ENCODE measurements at regions not wholly inside any gene's neighbourhood (a gene's known extent, or its start where the extent isn't known, plus 50 kb on each side); places are given as distances from the start of the nearest gene placed in this dataset.

DNA sequence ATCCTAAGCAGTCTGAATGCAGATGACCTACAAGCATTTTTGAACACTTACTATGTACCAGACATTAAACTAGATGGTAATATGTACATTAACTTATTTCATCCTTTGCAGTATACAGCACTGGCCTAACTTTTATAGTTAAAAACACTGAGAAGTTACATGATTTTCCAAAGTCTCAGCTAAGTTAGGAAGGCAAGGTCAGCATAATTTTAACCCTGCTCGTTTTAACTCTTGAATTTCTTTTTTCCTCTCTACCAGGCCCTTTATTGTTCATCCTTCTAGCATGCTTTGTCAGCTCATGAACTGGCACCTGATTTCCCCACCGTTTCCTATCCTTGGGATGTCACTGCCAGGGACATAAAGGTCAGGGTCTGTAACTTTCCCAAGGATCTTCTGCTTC is 76.9 kb upstream of the ZC3H11B start:
- DNase-seq, result no peak
- Histone ChIP-seq H3K9me3 (no peaks in the 10 kb centered on the region), H3K4me3 (replicated peaks in 1 of 3) (no peak overlapping the region), H3K27me3 (no peaks in the 10 kb centered on the region), H3K4me1 (no peaks in the 10 kb centered on the region), H3K36me3 (no peaks in the 10 kb centered on the region), H3K27ac (no peak overlapping the region)
- intact Hi-C loops (cut with DNase I), result no loop called here
- 63 to 79% methylated on average over 2 of the region's 2 CpGs for WGBS, 2 donors
- TF ChIP-seq, protein P1, sequence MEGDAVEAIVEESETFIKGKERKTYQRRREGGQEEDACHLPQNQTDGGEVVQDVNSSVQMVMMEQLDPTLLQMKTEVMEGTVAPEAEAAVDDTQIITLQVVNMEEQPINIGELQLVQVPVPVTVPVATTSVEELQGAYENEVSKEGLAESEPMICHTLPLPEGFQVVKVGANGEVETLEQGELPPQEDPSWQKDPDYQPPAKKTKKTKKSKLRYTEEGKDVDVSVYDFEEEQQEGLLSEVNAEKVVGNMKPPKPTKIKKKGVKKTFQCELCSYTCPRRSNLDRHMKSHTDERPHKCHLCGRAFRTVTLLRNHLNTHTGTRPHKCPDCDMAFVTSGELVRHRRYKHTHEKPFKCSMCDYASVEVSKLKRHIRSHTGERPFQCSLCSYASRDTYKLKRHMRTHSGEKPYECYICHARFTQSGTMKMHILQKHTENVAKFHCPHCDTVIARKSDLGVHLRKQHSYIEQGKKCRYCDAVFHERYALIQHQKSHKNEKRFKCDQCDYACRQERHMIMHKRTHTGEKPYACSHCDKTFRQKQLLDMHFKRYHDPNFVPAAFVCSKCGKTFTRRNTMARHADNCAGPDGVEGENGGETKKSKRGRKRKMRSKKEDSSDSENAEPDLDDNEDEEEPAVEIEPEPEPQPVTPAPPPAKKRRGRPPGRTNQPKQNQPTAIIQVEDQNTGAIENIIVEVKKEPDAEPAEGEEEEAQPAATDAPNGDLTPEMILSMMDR (IDR thresholded peaks at IDR 0.05), result no peak
- TF ChIP-seq POLR2A (IDR thresholded peaks at IDR 0.05), result no peak

DNA sequence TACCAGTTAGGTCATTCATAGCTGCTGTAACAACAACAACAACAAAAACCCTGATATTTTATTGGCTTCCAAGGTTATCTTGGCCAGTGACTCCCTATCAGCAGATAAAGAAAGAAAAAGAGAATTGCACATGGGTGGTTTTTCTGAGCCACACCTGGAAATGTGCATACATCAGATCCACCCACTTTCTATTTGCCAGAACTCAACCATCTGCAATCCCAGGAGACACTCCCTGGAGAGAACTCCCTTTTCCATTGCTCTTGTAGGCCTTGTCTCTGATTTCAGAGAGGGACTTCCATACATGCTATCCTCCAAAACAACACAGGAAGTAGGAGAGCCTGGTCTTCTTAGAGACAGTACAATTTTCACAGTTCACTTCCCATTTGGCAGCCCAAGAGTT is 74.9 kb upstream of the ZC3H11B start:
- Histone ChIP-seq H3K4me3 (replicated peaks in 1 of 3) (no peak overlapping the region), H3K27me3 (no peaks in the 10 kb centered on the region), H3K4me1 (no peaks in the 10 kb centered on the region), H3K9me3 (no peaks in the 10 kb centered on the region), H3K36me3 (no peaks in the 10 kb centered on the region), H3K27ac (no peak overlapping the region)
- no peak for DNase-seq
- intact Hi-C loops (cut with DNase I), result no loop called here
- no peak for TF ChIP-seq POLR2A (IDR thresholded peaks at IDR 0.05)
- TF ChIP-seq, protein P1 (IDR thresholded peaks at IDR 0.05), result no peak

DNA sequence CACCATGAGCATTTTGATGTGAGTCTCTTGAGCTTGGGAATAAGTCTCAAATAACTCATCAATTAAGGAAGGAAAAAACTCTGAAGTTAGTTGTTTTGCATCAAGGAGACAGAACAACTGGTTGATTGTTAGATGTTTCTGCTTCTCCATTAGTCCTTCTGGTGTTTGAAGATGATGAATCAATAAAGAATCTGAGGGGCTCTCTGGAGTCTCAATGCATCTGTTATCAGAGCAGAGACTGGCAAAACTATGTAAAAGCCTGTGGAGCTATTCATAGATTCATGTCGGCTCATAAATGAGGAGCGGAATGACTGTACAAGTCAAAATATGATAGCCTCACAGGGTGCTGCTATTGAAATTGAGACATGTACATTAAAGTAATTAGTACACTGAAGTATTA is 73.3 kb upstream of the ZC3H11B start:
- H3K36me3 ChIP-seq, result no peaks in the 10 kb centered on the region
- H3K27me3 ChIP-seq, result no peaks in the 10 kb centered on the region
- H3K4me1 ChIP-seq, result no peaks in the 10 kb centered on the region
- H3K27ac ChIP-seq, result no peak overlapping the region
- TF ChIP-seq, protein P1 (IDR thresholded peaks at IDR 0.05), result no peak
- TF ChIP-seq POLR2A (IDR thresholded peaks at IDR 0.05), result no peak
- DNase-seq, result no peak
- WGBS, 2 donors, result 95% methylated on average over 2 of the region's 2 CpGs
- no peaks in the 10 kb centered on the region for H3K9me3 ChIP-seq
- H3K4me3 ChIP-seq (replicated peaks in 1 of 3), result no peak overlapping the region
- intact Hi-C loops (cut with DNase I), result no loop called here

DNA sequence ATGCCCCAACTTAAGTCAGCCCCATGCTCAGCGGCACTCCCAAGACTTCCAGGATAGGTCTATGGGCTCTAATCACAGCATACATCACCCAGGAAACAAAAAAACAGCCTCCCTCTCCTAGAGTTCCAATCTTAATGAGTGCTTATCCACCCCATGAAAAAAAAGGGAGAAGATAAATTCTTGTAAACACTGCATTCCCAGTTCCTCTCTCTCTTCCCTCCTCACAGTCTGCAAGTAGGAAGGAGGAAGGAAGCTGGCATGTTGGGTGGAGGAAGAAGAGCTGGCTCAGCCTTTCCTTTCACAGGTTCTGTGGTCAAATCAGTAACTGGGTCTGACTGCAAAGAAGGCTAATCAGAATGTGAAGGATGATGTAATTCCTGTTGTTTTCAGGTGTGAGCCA is 69.9 kb upstream of the ZC3H11B start:
- no peak overlapping the region for H3K4me3 ChIP-seq (replicated peaks in 1 of 3)
- intact Hi-C loops (cut with DNase I), result no loop called here
- 92 to 100% methylated on average over 1 of the region's 1 CpG for WGBS, 2 donors
- no peak for TF ChIP-seq POLR2A (IDR thresholded peaks at IDR 0.05)
- TF ChIP-seq, protein P1 (IDR thresholded peaks at IDR 0.05), result no peak
- H3K27me3 ChIP-seq, result no peaks in the 10 kb centered on the region
- no peak overlapping the region for H3K27ac ChIP-seq
- H3K36me3 ChIP-seq, result no peaks in the 10 kb centered on the region
- no peaks in the 10 kb centered on the region for H3K9me3 ChIP-seq
- no peak for DNase-seq
- H3K4me1 ChIP-seq, result no peaks in the 10 kb centered on the region

DNA sequence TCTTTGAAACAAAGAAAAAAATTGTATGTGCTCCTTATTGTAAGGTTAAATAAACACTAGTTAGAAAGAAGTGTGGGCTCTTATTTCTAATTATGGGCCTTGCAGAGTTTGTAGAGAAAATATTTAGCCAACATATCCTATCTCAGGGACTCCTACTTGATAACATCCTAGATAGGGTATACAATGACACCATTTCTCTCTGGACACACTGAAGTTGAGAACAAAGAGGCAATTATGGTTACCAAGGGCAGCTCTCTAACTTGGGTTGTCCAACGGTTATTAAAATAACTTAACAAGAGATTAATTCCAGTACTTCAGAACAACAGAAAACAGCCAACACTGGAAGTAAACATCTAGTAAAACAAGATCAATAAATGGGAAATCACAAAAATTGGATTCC is 69.0 kb upstream of the ZC3H11B start:
- no peak for DNase-seq
- TF ChIP-seq POLR2A (IDR thresholded peaks at IDR 0.05), result no peak
- TF ChIP-seq, protein P1 (IDR thresholded peaks at IDR 0.05), result no peak
- no peaks in the 10 kb centered on the region for H3K4me1 ChIP-seq
- H3K9me3 ChIP-seq, result no peaks in the 10 kb centered on the region
- no peaks in the 10 kb centered on the region for H3K36me3 ChIP-seq
- no peak overlapping the region for H3K4me3 ChIP-seq (replicated peaks in 1 of 3)
- H3K27ac ChIP-seq, result no peak overlapping the region
- intact Hi-C loops (cut with DNase I), result no loop called here
- 51 to 69% methylated on average over 1 of the region's 1 CpG for WGBS, 2 donors
- no peaks in the 10 kb centered on the region for H3K27me3 ChIP-seq

All from thyroid gland (tissue), 4 donors.